HG02852 (cell line): ENCODE measurements at regions not wholly inside any gene's neighbourhood (a gene's known extent, or its start where the extent isn't known, plus 50 kb on each side); places are given as distances from the start of the nearest gene placed in this dataset.

Experiments used
- ATAC-seq: cut with Tn5 transposase; IDR thresholded peaks from one replicate; pipeline ENCODE4 v1.9.1; 2021; ENCODE audit warnings: mild to moderate bottlenecking, moderate library complexity; ENCODE audit not compliant: unreplicated experiment

- ATAC-seq: no peak
Observed at GRCh38 chr5:130279386-130279785, 375.1 kb downstream of the CHSY3 start.

GRCh38 chr5:130278136-130278535, 373.9 kb downstream of the CHSY3 start:
- no peak for ATAC-seq

GRCh38 chr5:130277522-130277921, 373.3 kb downstream of the CHSY3 start:
- ATAC-seq: no peak

GRCh38 chr5:130277002-130277401, 372.7 kb downstream of the CHSY3 start:
- no peak for ATAC-seq

GRCh38 chr5:130272837-130273236, 368.6 kb downstream of the CHSY3 start:
- ATAC-seq: no peak

GRCh38 chr5:130270786-130271185, 366.5 kb downstream of the CHSY3 start:
- no peak for ATAC-seq

GRCh38 chr5:130268489-130268888, 364.2 kb downstream of the CHSY3 start:
- no peak for ATAC-seq

- no peak for ATAC-seq
Observed at GRCh38 chr5:130267926-130268325, 363.7 kb downstream of the CHSY3 start.

GRCh38 chr5:130260481-130260880, 356.2 kb downstream of the CHSY3 start:
- no peak for ATAC-seq

- ATAC-seq: no peak
Observed at GRCh38 chr5:130251931-130252330, 347.7 kb downstream of the CHSY3 start.

- ATAC-seq: no peak
Observed at GRCh38 chr5:130243641-130244040, 339.4 kb downstream of the CHSY3 start.

GRCh38 chr5:130237721-130238120, 333.5 kb downstream of the CHSY3 start:
- ATAC-seq: no peak
